GM18508 (cell line): ENCODE measurements at regions not wholly inside any gene's neighbourhood (a gene's known extent, or its start where the extent isn't known, plus 50 kb on each side); places are given as distances from the start of the nearest gene placed in this dataset.

ENCODE experiments used
- ATAC-seq: cut with Tn5 transposase; IDR thresholded peaks from one replicate; pipeline ENCODE4 v1.9.1; 2021; ENCODE audit warnings: moderate number of reproducible peaks; ENCODE audit not compliant: insufficient read depth, unreplicated experiment

DNA sequence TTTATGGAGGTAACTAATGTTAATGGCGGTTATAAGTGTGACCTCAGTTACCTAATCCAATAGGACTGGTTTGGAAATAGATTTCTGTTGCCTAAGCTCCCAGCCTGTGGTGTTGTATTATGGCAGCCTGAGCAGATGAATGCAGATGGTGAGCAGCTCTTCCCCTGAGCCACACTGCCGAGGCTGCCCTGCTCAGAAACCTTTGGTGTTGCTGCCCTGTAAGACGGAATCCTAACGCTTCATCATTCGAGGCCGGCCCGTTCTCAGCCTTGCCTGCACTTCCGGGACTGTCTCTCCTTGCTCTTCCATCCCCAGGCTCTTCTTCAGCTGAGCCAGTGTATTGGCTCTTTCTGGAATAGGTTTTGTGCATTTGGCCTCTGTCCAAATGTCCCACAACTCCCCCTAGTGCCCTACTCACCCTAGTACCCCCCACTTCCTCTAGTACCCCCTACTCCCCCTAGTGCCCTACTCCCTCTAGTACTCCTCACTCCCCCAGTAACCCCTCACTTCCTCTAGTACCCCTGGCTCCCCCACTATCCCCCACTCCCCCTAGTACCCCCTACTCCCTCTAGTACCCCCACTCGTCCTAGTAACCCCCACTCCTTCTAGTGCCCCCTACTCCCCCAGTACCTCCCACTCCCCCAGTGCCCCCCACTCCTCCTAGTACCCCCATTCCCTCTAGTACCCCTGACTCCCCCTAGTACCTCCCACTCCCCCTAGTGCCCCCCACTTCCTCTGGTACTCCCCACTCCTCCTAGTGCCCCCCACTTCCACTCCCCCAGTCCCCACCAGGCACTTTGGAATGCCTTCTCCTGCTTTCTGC is 106.0 kb upstream of the TAF1B start:
- no peak for ATAC-seq

DNA sequence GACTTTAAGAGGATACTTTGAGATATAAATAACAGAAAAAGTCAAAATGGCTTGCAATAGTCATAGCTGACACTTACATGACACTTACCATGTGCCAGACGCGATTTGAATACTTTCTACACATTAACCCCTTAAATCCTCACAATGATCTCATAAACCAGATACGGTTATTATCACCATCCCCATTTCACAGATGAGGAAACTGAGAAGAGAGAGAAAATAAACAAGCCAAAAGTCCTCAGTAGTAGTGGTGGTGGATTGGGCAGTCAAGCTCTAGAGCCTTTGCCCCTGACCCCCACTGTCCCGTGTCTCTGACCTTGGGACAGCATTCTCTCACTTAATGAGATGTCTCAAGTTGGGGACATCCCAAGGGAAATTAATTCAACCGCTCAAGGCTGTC is 105.2 kb upstream of the TAF1B start:
- no peak for ATAC-seq

DNA sequence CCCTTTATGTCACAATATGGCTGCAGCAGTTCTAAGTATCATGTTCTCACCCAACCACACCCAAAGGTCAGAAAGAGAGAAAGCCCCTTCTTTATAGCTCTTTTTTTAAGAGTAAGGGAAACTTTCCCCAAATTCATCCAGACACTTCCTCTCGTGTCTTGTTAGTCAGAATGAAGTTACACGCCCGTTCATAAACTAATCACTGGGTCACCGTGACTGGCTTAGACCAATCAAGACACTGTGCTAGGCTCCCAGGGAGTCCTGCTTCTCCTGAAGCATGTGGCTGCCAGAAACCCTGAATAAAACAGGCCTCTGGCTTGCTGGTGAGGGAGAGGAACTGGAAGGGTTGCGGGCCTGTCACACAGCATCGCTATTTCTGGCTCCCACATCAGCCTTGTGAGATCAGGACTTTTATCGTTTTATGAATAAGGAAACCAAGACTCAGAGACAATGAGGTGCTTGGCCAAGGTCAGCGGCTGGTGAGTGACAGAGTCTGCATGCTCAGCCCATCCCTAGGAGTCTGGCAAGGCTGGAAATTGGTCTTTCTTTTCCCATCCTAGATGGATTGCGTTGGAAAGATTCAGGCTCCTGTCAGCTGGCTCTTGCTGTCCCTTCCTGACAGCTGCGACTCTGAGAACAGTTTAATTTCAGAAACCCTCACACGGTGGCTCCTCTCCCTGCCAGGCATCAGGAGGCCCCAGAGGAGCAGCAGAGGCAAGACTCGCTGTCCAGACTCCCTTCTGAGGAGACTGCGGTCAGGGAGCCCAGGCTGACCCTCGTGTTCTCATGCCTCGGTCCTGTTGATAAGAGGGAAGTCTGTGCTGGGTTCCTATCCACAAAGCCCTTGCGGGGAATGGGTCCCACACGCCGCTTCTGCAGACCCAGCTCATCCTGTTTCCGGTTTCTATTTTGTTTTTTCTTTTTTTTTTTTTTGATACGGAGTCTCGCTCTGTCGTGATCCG is 104.5 kb upstream of the TAF1B start:
- no peak for ATAC-seq

DNA sequence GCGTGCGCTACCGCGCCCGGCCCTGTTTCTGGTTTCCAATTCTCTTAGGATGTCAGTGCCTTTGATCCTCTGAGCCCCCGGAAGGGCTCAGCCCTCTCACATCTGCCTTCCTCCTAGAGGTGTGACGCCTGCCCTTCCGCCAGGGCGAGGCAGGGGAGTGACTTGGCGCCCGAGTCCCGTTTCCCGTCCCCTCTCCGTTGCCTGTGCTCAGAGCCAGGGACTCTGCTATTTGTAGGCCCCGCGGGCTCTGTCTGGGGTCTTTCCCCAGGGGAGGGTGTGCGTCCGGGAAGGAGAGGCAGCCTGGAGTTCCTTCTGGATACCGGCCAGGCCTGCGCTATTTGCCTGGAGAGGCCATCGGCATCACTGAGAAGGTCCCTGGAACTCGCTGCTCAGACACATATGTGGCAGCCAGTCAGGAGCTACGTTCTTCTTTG is 103.7 kb upstream of the TAF1B start:
- ATAC-seq, result no peak

DNA sequence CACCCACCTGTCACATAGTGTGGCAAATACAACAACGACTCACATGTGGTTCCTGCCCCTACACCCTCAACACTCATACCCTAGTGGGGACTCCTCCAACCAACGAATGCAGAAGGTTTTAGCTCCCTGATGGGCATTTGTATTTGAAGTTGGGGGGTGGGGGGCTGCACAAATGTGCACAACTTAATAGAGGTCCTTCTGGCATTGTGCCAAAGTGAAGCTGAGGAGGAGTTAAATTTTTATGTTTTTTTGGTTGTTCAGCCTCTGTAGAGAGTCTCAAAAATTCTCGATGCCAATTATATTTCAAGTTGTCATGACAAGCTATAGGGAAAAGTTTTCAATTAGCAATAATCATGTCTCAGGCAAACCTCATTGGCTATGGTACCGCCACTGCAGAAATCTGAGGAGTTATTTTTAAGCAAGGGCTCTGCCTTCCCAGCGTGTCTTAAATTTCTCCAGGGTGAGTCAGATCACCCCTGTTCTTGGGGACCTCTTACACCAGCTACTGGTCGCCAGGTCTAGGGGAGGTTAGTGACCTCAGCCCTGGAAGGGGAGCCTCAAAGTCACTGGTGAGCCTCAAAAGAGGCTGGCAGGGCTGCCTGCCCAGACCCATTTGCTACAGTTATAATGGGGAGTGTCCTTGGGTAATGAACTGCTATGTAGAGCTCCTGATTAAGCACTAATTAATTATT is 102.7 kb upstream of the TAF1B start:
- no peak for ATAC-seq

DNA sequence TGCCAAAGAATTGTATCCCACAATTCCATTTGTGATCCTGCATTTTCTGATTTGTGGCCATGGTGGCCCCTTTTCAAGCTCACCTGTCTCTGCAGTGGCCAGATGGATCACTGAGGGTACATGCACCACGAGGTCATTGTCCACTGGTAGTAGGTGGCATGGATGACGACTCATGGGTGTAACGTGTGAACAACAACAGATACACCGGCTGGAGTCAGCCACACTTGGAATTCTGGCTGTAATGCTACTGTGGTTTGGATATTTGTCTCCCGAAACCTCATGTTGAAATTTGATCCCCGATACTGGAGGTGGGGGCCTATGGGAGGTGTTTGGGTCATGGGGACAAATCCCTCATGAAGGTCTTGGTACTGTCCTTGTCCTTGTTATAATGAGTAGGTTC is 102.2 kb upstream of the TAF1B start:
- no peak for ATAC-seq

DNA sequence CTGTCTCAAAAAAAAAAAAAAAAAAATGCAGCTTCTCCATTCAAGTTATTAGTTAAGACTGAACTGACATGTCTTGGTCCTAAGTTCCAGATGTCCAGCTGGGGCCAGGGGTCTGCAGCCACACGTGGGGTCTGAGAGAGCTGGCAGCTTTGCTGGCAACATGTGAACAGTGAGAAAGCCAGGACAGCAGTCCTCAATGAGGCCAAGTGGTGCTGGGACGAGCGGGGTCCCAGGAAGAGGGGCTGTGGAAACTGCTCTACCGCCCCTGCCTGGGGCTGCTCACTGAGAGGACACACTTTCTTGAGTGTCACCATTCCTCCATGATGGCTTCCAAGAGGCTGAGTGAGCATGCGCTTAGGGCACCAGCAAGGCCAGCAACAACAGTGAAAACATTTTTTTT is 100.7 kb upstream of the TAF1B start:
- ATAC-seq, result no peak

DNA sequence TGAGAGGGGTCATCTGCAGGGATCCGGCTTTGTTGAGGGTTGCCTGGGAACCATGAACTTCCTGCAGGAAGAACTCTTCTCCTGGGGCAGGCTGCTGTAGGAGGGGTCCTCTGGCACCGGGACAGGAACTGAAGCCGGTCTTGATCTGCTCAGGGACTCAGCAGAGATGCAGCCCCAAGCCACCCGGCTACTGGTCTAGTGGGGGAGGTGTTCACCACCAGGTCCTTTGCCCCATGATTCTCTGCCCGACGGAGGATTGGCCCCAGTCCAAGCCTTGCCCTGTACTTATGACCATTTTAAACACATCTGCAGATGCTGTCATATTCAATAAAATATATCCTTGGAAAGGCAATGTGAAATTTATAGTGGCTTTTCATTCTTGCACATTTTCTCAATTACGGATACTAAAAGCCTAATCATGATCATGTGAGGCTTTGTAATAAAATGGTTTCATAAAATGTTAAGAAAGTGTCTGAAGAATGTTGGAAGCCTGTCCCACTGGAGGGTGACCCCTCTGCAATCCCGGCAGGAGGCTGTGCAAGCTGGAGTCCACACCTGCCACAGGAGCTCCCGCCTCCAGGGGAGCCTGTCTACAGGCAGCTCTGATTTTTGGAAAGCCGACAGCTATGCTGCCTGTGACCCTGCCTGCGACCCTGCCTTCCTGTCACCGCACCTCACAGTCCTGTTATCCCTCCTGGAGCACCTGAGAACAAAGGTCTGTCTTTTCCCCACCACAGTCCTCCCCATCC is 98.8 kb upstream of the TAF1B start:
- ATAC-seq, result no peak

DNA sequence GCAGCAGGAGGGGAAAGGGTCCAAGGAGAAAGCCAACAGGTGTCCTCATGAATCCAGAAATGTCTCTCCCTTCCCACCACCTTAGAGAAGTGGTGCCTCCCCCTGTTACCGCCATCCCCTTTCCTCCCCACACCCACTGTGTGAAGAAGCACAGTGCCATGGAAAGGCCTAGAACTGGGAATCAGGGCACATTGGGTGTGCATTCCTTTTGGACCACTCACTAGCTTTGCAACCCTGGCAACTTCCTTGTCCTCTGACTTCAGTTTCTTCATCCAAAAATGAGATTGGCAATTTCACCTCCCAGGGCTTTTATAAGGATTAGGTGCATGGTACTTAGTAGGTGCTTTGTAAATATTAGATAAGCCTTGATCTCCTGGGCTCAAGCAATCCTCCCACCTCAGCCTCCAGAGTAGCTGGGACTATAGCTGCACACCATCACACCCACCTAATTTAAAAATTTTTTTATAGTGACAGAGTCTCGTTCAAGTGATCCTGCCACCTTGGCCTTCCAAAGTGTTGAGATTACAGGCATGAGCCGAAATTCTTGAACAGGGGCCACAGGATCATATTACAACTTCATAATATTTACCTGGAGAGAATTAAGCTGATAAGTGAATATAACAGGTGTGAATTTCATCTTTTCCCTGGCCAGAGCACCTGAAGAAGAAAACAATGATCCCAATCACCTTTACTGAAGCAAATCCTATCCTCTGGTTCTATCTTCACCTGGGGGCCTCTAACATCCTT is 97.9 kb upstream of the TAF1B start:
- ATAC-seq, result no peak

DNA sequence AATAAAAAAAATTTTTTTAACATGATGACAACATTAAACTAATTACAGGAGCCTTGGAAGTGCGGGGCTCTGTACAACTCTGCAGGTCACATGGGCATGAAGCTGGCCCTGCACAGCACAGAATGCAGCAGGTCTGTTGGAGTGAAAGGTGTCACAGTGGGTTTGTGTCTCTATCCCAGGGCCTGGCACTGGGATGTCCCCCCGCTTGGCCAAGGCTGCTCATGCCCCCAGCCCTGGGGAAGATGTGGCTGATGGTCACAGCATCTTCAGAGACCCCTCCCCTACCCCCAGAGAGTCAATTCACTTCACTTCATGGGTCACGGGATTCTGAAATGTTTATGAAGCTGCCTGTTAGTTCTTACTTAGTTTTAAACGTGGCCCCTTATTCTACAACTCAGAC is 95.9 kb upstream of the TAF1B start:
- ATAC-seq, result no peak

DNA sequence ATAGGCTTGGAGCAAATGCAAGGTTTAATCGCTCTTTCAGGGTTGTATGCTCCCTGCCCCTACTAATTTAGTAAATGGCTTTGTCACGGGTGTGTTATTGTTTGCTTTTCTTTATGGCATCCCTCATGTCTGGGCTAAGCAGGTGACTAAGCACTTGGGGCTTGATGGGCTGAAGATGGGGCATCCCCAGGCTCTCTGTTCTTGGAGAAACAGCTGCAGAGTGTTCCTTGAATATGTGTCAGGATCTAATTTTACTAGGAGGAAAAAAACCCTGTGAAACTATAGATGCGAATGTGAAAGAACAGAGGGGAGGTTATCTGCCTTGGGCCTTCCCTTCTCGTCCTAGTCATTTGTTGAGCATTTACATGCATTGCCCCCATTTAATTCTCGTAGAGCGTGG is 94.7 kb upstream of the TAF1B start:
- ATAC-seq, result no peak

DNA sequence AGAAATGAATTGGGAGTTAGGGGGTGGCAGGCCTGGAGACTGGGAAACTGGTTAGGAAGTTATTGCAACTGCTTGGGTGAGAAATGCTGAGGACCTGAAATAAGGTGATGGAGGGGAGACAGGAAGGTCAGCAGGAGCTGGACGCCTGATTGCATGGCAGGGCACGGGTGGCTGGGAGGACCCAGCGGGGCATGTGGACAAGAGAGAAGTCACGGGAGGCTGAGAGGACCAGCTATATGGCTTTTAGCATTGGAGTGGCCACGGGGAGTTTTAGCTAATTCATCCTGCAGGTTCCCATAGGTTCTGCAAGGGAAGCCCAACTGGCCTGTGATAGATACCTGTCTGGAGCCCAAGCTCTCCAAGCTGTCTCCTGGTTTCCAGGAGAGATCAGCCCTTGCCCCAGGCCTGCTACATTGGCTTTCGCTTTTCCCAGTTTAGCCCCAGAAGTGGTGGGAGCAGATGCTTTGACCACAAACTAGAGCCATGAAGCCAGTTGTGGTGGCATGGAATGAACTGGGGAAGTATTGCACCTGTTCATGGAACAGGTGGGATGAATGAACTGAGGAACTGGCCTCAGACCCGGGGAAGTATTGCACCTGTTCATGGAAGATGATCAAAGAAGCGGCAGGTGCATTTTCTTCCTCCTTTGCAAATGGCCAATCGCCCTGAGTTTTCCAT is 93.6 kb upstream of the TAF1B start:
- no peak for ATAC-seq

DNA sequence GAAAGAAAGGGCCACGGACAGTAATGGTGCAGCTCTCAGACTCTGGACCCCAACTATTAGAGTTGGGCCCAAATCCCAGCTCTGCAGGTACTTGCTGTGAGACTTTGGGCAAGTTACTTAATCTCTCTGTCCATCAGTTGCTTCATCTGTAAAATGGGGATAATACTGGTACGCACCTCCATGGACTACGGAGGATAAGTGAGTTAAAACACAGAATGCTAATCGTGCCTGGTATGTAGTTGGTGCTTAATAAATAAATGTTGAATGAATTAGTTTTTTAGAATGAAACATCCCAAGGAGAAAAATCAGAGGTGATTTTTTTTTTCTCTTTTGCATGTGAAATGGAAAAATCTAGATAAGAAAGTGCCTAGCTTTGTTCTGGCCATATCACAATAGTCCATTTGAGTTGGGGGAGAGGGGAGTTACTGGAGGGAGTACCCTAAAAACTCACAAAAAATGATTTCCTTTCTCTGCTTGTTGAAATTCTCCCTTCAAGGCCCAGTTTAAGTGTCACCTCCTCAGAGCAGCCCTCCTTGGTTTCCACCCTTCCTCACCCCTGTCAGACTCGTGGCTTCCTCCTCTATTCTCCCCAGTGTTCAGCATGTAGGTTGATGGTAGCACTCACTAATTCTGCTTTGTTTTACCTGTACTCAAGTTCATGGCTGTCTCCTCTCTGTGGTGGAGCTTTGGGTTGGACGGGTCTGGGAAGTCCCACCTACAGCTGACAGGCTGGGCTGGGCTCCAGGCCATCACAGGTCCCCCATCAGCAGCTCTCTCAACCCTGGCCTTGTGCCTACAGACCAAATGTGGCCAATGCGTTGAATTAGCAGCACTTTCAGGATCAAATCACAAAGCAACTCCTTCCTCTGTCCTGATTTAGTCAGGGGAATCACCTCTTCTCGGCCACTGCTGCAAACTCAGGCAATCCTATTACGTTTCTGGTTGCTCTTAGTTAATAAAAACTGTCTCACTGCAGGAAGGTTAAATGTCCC is 92.8 kb upstream of the TAF1B start:
- no peak for ATAC-seq

DNA sequence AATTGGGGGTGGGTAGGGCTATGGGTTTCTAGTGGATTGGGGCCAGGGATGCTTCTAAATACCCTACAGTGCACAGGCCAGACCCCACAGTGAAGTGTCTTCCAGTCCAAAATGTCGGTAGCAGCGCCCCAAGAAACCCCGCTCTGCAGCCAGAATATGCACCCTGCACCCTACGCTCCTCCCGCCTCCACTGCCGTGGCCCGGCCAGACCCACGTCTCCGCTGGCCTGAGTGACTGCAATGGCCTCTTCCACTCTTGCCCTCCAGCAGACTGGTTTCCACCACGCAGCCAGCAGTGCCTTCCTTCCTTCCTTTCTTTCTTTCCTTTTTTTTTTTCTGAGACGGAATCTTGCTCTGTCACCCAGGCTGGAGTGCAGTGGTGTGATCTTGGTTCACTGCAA is 91.4 kb upstream of the TAF1B start:
- ATAC-seq, result no peak

DNA sequence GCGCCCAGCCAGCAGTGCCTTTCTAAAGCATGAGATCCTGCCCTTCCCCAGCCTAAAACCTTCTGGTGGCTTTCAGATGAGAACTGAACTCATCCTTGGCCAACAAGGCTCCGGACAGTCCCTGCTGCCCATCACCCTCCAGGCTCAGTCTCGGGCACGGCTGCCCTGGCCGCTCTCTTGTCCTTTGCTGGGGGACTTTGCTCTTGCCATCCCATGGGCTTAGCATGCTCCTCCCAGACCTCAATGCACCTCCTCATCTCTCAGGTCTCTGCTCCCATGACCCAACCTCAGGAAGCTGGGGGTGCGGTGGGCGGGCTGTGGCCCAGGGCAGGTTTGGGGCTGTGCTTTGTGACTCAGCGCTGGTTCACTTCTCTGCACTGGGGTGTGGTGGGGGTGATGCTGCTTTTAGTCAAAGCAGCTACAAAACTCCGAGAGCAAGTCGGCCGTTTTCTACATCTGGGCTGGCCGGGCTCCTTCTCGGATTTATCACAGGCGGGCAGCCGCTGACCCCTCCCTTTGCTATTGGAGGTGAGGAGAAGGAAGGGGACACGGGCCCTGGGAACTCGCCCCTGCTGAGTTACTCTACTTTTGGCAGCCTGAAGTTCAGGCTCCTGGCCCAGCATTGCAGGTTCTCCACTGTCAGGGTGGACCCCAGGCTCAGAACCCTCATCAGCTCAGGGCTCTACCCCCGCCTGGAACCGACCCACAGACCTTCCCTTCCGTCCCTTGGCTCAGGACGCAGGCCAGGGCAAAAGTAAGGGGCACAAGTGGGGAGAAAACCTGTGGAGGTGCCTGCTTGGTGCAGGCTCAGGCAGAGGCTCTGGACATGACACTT is 90.6 kb upstream of the TAF1B start:
- ATAC-seq, result no peak

DNA sequence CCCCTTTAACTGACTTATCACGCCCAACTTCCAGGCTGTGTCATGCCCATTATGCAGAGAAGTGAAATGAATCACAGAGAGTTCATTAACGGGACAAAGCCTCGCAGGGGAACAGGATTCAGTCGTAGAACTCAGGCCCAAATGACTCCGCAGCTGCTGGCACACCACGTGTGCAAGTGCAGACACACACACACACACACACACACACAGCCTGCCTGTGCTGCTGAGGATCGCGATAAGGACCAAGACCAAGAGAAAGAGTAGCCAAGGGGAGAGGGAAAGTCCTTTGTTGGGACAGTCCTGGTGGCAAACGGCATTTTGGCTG is 90.0 kb upstream of the TAF1B start:
- peak; percentile 68 for ATAC-seq
